HCT116 (cell line): ENCODE measurements at regions not wholly inside any gene's neighbourhood (a gene's known extent, or its start where the extent isn't known, plus 50 kb on each side); places are given as distances from the start of the nearest gene placed in this dataset.

Experiments used
- ATAC-seq: fragments of 200-7000 bp; cut with Tn5 transposase; 2 replicates; pipeline ENCODE4 v1.9.1; 2020; ENCODE audit warnings: mild to moderate bottlenecking, moderate library complexity
- BruUV-seq: library from RNA; stranded (reverse); fragments of 400-500 nt; replicated peaks from 2 replicates; lab custom pipeline; 2021; lab: Mats Ljungman, UMichigan
- CTCF ChIA-PET: fragments of 300-600 bp; sonication (Branson Sonifier 250); formaldehyde crosslinking; loops from one replicate; lab custom pipeline; 2021; ENCODE audit warnings: antibody characterized with exemption; lab: Charles Lee
- POLR2A ChIA-PET: fragments of 300-600, 350-600 bp; sonication (Branson Sonifier 250); formaldehyde crosslinking; loops from one replicate; lab custom pipeline; 2021; ENCODE audit warnings: antibody characterized with exemption; lab: Charles Lee
- RAD21 ChIA-PET, 2 experiments: fragments of 300-600 bp; sonication (Branson Sonifier 250); formaldehyde crosslinking; loops; one replicate each; lab custom pipeline; 2023; ENCODE audit warnings: low total read pairs in 2 of 2; ENCODE audit not compliant: uncharacterized antibody in 2 of 2, unreplicated experiment in 2 of 2, low non-redundant PET in 1 of 2; lab: Charles Lee
- DNase-seq: peaks from one replicate; pipeline ENCODE4 v3.0.0-alpha.2; 2010; ENCODE audit warnings: low read depth, low spot score
- H2AFZ ChIP-seq: fragments of 200-600 bp; shearing (Covaris generic), sonication (generic); 2 replicates; pipeline ENCODE4 v1.6.1; 2017; ENCODE audit warnings: low read depth, mixed run types, mixed read lengths, antibody characterized with exemption, low read length; ENCODE audit not compliant: poor library complexity, severe bottlenecking
- H3K27ac ChIP-seq: 2 replicates; pipeline ENCODE4 v1.5.1; 2012; ENCODE audit warnings: low read depth, low read length
- H3K27me3 ChIP-seq: fragments of 200-600 bp; sonication (generic); 2 replicates; pipeline ENCODE4 v1.6.1; 2016; ENCODE audit warnings: mixed run types, low read length, mixed read lengths; ENCODE audit not compliant: insufficient read depth
- H3K36me3 ChIP-seq, 2 experiments: fragments of 200-500 bp in 1 of 2; fragments of 200-600 bp in 1 of 2; sonication (Bioruptor generic) in 1 of 2; sonication (generic) in 1 of 2; 2 replicates each; pipeline versions ENCODE4 v1.5.1 to v1.6.1; 2014 to 2016; ENCODE audit warnings: low read length in 2 of 2, inconsistent platforms in 1 of 2, mixed read lengths in 1 of 2, mixed run types in 1 of 2; ENCODE audit not compliant: insufficient read depth in 2 of 2, control insufficient read depth in 1 of 2
- H3K4me1 ChIP-seq, 2 experiments: fragments of 200-600 bp in 1 of 2; sonication (generic) in 1 of 2; 2 replicates each; pipeline versions ENCODE4 v1.5.1 to v1.6.1; 2012 to 2017; ENCODE audit warnings: low read length in 2 of 2, inconsistent platforms in 1 of 2, mild to moderate bottlenecking in 1 of 2, mixed read lengths in 1 of 2, mixed run types in 1 of 2, moderate library complexity in 1 of 2; ENCODE audit not compliant: insufficient read depth in 2 of 2, control insufficient read depth in 1 of 2
- H3K4me2 ChIP-seq: fragments of 200-600 bp; sonication (generic); 2 replicates; pipeline ENCODE4 v1.6.1; 2017; ENCODE audit warnings: mixed run types, low read length, mixed read lengths
- H3K4me3 ChIP-seq, 2 experiments: fragments of 200-600 bp in 1 of 2; sonication (generic) in 1 of 2; replicated peaks in 1 of 2; 2 replicates each; pipeline ENCODE4 v1.5.1; 2011 to 2016; ENCODE audit warnings: low read length in 2 of 2, control low read depth in 1 of 2, low read depth in 1 of 2, mild to moderate bottlenecking in 1 of 2, mixed read lengths in 1 of 2, mixed run types in 1 of 2
- H3K79me2 ChIP-seq: fragments of 200-600 bp; sonication (generic); 2 replicates; pipeline ENCODE4 v1.6.1; 2017; ENCODE audit warnings: mild to moderate bottlenecking, mixed run types, low read length, moderate library complexity, mixed read lengths; ENCODE audit not compliant: insufficient read depth
- H3K9ac ChIP-seq: fragments of 200-600 bp; sonication (generic); 2 replicates; pipeline ENCODE4 v1.6.1; 2016; ENCODE audit warnings: low read length, mixed read lengths
- H3K9me2 ChIP-seq: fragments of 200-600 bp; sonication (generic), shearing (Covaris generic); 2 replicates; pipeline ENCODE4 v1.6.1; 2017; ENCODE audit warnings: mixed run types, mild to moderate bottlenecking, moderate library complexity; ENCODE audit not compliant: insufficient read depth
- H3K9me3 ChIP-seq, 2 experiments: fragments of 200-500 bp in 1 of 2; fragments of 200-600 bp in 1 of 2; sonication (Bioruptor generic) in 1 of 2; sonication (generic) in 1 of 2; 2 replicates each; pipeline ENCODE4 v1.6.1; 2014 to 2017; ENCODE audit warnings: low read length in 2 of 2, mixed read lengths in 2 of 2, inconsistent platforms in 1 of 2, low read depth in 1 of 2, mild to moderate bottlenecking in 1 of 2, mixed run types in 1 of 2, moderate library complexity in 1 of 2; ENCODE audit not compliant: control insufficient read depth in 1 of 2, insufficient read depth in 1 of 2
- H4K20me1 ChIP-seq: fragments of 200-600 bp; sonication (generic), shearing (Covaris generic); 2 replicates; pipeline ENCODE4 v1.6.1; 2017; ENCODE audit warnings: mixed run types, mild to moderate bottlenecking, moderate library complexity; ENCODE audit not compliant: insufficient read depth
- EGR1 ChIP-seq: IDR thresholded peaks from 2 replicates; pipeline ENCODE4 v1.6.1; 2012; ENCODE audit warnings: low read depth
- ELF1 ChIP-seq: IDR thresholded peaks from 2 replicates; pipeline ENCODE4 v1.6.1; 2012; ENCODE audit warnings: low read depth, borderline replicate concordance
- intact Hi-C: fragments of 100-400 bp; cut with micrococcal nuclease; formaldehyde crosslinking; loops from 2 replicates; pipeline ENCODE4 v1.10.0; 2022
- TF ChIP-seq, protein P1 (sequence below): IDR thresholded peaks from 2 replicates; pipeline ENCODE4 v1.6.1; 2012; ENCODE audit warnings: low read depth

DNA sequence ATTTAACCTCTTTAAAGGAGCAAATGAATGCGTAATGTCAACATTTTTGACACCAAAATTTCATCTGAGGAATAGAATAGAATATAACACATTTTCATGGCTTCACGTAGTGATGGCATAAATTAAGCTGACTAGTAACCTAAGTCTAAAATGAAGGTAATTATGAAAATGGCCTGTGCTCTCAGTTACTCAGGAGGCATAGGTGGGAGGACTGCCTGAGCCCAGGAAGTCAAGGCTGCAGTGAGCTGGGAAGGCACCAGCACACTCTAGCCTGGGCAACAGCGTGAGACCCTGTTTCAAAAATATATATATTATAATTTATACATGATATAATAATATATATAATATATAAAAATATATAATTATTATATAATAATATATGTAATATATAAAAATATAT, 383.2 kb upstream of the ATP2B1 start:
- Histone ChIP-seq H3K4me2 (peak overlapping the region; percentile 72), H3K9ac (peak overlapping the region; percentile 13; the same call in 1 of the 2 replicates), H3K27ac (peak overlapping the region; percentile 18; the same call in 1 of the 2 replicates), H3K27me3 (no peaks in the 10 kb centered on the region), H2AFZ (peak overlapping the region; percentile 51), H3K9me2 (no peaks in the 10 kb centered on the region), H4K20me1 (no peaks in the 10 kb centered on the region), H3K4me1 (peaks cover 12 to 17% of the 10 kb centered on the region in 2 experiments), H3K36me3 (no peaks in the 10 kb centered on the region), H3K79me2 (no peaks in the 10 kb centered on the region), H3K9me3 (no peaks in the 10 kb centered on the region), H3K4me3 (peak overlapping the region in 1 of 2 experiments; percentile 16; a peak in 2 of 4 replicates)
- DNase-seq (no peak), ATAC-seq (peak; percentile 57)
- BruUV-seq = no TSS peak
- intact Hi-C loops = loop anchor here (2.0 kb wide), 2 partner anchors 335 to 383 kb away; partner anchors contain the start of gene ATP2B1
- POLR2A ChIA-PET = interaction anchor here (1.0 kb wide), 1 partner anchor 383 kb away, joined by 5 read pairs; the partner anchor contains the start of gene ATP2B1
- TF ChIP-seq EGR1 = no peak
- TF ChIP-seq, protein P1, sequence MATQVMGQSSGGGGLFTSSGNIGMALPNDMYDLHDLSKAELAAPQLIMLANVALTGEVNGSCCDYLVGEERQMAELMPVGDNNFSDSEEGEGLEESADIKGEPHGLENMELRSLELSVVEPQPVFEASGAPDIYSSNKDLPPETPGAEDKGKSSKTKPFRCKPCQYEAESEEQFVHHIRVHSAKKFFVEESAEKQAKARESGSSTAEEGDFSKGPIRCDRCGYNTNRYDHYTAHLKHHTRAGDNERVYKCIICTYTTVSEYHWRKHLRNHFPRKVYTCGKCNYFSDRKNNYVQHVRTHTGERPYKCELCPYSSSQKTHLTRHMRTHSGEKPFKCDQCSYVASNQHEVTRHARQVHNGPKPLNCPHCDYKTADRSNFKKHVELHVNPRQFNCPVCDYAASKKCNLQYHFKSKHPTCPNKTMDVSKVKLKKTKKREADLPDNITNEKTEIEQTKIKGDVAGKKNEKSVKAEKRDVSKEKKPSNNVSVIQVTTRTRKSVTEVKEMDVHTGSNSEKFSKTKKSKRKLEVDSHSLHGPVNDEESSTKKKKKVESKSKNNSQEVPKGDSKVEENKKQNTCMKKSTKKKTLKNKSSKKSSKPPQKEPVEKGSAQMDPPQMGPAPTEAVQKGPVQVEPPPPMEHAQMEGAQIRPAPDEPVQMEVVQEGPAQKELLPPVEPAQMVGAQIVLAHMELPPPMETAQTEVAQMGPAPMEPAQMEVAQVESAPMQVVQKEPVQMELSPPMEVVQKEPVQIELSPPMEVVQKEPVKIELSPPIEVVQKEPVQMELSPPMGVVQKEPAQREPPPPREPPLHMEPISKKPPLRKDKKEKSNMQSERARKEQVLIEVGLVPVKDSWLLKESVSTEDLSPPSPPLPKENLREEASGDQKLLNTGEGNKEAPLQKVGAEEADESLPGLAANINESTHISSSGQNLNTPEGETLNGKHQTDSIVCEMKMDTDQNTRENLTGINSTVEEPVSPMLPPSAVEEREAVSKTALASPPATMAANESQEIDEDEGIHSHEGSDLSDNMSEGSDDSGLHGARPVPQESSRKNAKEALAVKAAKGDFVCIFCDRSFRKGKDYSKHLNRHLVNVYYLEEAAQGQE = no peak
- TF ChIP-seq ELF1 = no peak
- RAD21 ChIA-PET = no interaction called here
- CTCF ChIA-PET = interaction anchor here (1.3 kb wide), 1 partner anchor 11 kb away, joined by 7 read pairs; no protein-coding TSS in a partner anchor
